Forelimb muscle (tissue), 1 donor: ENCODE measurements at regions not wholly inside any gene's neighbourhood (a gene's known extent, or its start where the extent isn't known, plus 50 kb on each side); places are given as distances from the start of the nearest gene placed in this dataset.
"Not testable (repeated sequence)": the region's sequence is repeated elsewhere in the genome, so short reads cannot be mapped to it uniquely, and the experiment has no call there.

Experiments
- DNase-seq: peaks from one replicate; pipeline ENCODE4 v3.0.0-alpha.2; 2013; ENCODE audit warnings: low read depth

DNA sequence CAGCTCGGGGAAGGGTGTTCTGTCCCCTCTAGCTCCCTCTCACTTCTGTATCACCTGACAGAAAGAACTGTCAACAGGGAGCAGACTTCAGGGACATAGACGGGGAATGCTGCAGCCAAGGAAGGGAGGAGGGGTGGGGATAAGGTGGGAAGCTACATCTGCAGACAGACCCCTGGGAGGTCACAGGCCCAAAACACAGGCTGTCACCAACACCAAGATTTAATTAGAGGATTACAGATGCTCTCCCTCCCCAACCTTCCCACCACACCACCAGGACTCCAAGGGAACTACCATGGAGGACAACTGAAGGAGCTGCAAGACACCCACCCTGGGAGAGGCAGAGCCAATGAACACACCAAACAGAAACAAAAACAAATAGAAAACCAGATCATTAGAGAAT lies 425.2 kb upstream of the VSTM2A start:
- DNase-seq, result no peak

DNA sequence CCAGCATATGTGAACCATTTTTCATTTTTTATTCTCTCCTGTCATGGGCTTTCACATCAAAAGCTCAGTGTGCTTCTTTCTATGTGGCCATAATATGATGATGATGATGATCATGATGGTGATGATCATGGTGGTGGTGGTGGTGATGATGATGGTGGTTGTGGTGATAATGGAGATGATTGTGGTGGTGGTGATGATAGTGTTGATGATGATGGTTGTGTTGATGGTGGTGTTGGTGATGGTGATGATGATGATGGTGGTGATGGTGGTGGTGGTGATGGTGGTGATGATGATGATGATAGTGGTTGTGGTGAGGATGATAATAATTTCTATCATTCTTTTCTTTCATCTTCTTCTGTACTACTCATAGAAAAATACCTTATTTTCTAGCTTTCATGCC lies 413.1 kb upstream of the VSTM2A start:
- no peak for DNase-seq

DNA sequence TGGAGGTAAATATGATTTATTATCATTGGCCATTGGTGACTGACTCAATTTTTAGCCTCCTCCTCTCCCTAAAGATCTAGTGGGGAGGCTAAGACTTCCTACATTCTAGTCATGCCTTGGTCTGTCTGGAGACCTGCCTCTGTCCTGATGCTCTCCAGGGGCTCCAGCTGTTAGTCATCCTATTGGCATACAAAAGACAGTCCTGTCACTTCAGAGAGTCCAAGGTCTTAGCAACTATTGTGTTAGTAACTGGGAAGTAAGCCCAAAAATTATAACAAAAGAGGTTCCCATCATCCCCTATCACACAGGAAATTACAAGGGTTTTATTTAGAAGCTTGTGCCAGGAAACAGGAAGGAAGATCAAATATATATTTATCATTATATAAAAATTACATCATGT lies 400.6 kb upstream of the VSTM2A start:
- DNase-seq, result no peak

DNA sequence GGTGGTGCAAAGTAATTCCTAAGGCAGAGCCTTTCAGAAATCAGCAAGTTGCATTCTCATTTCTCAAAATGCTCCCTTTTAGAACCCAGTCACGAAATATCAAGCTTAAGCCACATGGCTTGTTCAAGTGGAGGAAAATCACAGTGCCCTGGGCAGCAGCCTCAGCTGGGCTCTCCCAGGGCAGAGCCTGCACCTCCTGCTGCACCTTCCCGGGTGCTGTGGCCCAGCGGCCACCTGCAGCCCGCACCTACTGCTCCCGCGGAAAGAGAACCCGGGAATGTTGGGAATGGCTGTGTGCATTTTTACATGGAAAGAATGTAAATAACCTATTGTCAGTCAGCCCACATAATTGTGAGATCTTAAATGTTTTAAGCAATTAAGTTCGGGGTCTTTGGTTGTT lies 396.5 kb upstream of the VSTM2A start:
- no peak for DNase-seq

DNA sequence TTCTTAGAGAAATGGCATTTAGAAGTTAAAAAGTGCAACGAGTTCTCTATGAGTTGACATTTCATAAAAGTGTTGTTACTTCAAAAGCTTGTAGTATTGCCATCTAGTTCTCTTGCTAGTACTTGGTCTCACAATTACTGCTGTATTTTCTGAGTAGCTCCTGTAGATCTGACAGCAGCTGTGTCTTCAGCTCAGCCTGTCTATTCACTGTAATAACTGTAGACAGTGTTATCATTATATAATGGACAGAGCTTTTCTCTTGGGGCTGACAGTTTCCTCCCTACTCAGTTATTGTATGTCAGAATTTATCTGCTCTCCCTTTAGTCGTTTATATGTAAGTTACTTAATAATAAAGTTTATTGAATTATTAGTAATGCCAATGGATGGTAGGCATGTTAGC lies 388.7 kb upstream of the VSTM2A start:
- DNase-seq, result no peak

DNA sequence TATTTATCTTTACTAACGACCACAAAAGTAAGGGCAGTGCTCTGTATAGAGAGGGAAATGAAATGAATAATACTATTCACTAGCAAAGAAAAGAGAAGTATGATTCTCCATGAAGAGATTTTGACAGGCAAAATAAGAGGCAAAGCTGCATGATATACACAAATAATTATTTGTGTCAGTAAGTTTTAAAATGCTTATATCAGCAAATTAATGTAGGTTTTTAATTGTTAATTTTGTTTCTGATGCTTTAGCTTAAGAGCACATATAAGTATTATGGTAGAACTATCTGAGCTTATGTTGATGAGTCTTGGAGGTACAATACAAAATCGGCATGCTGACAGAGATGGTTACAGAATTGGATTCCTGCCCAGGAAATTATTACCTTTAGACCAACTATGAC lies 383.1 kb upstream of the VSTM2A start:
- no peak for DNase-seq

DNA sequence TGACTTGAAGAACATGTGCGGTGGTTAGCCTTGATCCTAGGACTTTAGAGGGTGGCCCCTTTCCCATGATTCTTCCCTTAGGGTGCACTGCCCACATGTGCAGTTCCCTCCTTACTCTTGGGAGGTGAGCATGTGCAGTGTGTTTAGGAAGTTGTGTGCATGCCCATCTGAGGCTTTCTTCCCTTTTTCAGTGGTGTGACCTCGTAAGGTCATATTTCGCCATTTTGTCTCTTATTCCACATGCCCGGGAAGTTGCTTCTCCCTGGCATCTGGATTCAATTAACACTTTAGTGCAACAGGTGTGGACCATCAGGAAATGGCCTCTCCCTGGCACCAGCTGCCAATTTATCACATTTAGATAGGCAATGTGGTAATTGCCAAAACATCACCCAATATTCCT lies 380.6 kb upstream of the VSTM2A start:
- no peak for DNase-seq

DNA sequence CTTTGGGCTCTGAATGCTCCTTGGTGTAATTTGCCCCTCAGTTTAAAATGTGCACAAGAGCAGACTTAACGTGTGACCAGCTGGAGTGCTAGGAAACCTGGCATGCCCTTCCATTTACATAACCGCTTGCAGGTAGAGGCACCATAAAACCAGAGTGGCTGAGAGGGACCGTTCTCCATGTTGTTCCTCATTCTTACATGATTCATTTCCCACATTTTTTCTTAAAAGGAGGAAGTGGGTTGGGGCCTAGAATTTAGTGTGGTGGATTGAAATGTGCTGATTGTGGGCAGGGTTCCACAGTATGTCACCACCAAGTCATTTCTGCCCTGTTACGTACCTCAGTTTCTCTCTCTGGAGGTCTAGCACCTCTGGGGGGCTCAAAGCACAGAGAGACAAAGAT lies 375.8 kb upstream of the VSTM2A start:
- no peak for DNase-seq

DNA sequence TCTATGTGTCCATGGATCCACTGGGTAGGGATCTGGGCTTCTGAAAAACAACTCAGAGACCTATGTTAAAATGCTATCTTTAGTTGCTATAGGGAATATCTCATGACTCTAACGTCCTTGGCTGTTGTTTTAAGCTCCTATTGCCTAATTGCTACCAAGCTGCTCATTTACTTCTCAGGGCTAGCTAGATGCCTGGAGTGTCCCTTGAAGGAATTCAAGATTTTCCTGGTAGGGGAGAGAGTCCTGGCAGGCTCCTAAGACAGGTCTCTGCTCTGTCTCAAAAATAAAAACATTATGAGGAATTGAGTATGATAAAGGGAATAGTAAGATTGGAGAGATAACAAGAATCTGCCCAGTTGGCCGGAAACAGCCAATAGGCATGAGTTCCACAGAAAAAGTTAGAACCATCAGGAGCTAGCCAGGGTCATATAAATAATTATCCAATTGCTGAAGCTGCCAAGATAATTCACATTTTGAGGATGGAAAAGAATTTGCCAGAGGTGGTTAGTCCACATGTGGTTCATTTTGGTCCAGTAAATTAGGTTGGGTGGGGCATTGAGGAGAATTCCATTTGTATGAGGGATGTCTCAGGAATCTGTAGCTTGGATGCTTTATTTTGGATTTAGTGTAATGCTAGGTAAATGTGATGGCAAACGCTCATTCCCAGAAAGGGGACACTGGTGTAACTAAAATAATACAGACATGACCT lies 362.7 kb upstream of the VSTM2A start:
- no peak for DNase-seq

DNA sequence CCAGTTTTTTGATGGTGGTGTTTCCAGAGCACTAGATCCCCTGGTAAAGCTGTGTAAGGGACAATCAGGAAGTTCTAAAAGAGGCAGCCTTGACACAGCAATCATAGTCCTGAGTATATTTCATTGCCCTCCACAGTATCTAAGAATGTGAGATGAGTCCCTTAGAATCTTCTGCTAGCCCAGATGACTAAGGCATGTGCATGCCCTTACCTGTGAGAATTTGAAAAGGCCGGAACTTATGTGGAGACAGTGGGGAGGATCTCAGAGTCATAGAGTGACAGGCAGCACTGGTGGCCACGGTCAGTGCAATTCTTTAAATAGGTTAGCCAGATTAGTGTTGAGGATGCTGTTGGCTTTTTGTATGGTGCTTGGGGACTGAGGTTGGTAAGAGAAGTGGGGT lies 361.4 kb upstream of the VSTM2A start:
- no peak for DNase-seq

DNA sequence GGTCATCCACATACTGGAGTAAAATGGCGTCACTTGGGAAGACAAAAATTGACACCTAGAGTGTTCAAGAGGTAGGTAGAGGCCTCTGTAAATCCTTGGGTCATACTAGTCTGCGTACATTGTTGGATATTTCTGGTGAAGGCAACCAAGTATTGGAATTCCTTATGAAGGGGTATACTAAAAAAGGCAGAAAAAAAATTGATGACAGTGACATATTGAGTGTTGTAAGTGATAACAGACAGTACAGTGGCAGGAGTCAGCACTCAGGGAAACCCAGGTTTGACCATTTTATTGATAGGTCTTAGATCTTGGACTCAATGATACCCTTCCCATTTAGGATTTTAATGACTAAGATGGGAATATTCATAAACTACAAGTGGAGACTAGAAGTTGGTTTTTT lies 359.1 kb upstream of the VSTM2A start:
- DNase-seq, result no peak

DNA sequence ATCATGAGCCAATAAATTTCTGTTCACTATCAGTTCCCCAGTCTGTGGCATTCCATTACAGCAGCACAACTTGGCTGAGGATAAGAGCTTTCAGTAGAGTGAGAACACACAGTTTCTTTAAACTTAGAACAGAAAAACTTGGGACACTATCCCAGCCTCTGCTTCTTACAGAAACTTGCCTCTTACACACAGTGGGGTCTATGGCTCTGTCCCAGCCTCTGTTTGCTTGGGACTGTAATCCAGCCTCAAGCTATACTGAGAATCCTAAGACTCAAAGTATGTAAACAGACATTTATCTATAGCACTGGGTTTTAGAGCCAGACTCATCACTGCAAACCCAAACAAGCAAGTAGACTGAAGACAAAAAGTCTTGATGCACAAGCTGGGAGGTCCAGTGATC lies 355.8 kb upstream of the VSTM2A start:
- no peak for DNase-seq

DNA sequence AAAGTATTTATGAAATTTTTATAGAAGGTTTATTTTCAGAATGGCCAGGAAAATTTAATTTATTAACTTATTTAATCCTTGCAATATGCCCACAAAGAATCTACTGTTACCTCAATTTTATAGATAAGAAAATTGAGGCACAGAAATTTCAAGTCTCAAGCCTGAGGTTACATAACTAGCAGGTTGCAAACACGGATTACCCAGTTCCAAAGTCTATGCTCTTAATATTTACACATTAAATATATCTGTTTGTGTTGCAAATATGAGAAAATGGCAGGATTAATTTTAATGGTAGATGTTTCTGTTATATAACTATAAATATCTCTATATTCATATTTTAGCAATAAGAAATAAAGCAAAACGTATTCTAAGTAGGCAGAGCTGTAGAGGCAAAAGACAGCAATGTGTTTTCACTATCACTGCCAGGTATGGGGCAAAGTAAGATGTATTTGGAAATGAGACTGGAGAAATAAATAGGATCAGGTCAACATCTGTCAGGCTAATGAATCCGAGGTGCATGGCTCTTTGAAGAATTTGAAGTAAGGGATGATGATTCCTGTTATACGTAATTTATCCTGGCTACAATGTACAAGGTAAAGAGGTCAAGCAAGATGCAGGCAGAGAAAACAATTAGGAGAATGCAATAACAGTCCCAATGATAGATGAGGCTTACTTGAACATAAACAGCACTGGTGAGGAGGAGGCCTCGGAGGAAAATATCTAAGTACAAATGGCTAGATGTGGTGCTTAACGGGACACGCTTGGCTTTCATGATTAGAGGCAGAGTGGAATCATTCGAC lies 354.1 kb upstream of the VSTM2A start:
- no peak for DNase-seq

DNA sequence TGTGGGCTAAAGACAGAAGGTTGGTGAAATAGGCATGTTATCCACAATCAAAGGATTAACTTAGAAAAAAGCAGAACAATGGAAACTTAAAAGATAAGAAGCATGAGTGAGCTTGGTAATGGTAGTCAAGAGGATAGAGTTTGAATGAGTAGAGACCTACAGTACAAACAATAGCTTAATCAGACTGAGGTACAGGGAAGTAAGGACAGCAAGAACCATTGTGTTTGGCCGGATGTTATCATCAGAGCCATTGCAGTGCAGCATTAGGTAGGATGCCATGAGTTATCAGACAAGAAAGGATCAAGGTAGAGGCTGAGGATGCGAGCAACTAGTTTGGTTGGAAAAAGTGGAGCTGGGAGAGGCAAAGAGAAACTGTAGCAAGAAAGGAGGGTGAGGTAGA lies 353.3 kb upstream of the VSTM2A start:
- no peak for DNase-seq

DNA sequence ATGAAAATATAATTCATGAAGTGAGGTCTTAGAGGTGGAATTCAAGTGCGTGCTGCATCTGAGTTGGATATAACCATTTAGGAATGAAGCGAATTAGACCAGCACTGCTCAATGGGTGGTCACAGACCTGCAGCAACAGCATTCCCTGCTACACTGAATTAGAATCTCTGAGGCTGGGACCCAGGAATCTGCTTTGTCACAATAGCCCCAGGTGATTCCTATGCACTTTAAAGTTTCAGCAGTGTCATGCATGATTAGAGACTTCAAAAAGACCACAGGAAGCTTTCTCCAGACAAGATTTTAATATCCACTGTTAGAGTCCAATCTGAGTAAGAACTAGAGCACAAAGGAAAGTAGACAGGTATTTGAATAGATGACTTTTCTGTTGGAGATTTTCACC lies 352.8 kb upstream of the VSTM2A start:
- DNase-seq, result no peak

DNA sequence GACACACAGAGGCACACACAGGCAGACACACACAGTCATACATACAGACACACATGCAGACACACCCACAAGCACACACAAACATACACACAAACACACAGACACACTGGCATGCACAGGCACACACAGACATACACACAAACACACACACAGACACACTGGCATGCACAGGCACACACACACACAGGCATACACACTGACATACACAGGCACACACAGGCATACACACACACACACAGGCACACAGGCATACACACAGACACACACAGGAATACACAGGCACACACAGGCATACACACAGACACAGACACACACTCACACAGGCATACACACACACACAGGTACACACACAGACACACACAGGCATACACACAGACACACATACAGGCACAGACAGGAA lies 340.7 kb upstream of the VSTM2A start:
- no peak for DNase-seq

DNA sequence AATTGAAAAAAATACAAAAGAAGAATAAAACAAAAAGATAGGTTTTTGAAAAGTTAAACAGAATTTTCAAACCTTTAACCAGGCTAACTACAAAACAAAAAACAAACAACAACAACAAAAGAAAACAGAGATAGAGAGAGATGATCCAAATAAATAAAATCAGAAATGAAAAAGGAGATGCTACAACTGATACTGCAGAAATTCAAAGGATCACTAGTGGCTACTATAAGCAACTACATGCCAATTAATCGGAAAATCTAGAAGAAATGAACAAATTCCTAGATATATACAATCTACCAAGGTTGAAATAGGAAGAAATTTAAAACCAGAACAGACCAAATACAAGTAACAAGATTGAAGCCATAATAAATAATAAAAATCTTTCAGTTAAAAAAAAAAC lies 326.8 kb upstream of the VSTM2A start:
- no peak for DNase-seq

DNA sequence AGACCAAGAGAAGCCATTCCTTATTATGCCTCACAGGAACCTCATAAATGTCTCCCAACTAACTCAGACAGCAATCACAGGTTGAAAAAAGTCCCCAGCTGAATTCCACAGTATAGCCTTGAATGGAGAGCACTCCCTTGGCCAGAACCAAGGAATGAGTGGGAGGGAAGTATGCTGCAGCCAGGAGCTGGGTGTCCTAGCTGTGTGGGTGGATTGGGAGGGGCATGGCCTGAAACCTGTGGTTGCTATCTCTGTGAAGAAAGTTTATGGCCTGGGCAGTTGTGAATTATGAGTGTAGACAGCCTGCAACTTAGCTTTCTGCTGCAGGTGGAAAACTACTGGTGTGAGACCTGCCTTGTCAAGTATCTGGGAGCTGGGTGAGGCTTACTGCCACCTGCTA lies 316.1 kb upstream of the VSTM2A start:
- not testable (repeated sequence) for DNase-seq

DNA sequence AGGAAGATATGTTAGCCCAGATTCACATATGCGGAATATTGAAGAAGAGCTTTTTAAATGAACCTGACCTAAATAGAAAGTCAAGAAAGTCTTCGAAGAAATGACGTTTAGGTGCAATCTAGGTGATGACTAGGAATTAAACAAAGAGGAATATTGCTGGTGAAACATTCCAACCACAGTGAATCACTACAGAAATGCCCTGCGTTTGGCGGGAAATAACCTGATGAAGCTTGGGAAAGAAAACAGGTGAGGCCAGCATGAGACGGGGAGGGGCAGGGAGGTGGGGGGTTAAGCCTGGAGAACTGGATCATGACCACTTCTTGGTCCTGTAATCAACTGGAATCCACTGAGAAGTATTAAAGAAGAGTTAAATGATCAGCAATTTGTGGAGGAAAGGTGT lies 299.4 kb upstream of the VSTM2A start:
- no peak for DNase-seq

DNA sequence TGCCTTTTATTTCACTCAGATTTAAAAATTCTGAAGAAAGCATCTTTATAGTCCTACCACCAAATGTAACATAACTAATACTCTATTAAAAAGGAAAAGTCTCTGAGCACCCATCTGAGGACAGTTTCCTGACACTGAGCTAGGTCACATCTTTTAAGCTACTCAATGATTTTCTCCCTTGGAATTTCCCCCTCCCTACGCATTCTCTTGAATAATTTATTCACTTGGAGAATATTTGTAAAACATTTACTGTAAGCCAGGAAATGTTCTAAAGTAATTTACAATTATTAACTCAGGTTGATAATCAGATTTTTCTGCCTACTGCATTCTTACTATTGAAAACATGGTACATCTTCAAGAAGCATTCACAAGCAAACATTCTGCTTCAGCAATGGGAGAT lies 297.2 kb upstream of the VSTM2A start:
- no peak for DNase-seq

DNA sequence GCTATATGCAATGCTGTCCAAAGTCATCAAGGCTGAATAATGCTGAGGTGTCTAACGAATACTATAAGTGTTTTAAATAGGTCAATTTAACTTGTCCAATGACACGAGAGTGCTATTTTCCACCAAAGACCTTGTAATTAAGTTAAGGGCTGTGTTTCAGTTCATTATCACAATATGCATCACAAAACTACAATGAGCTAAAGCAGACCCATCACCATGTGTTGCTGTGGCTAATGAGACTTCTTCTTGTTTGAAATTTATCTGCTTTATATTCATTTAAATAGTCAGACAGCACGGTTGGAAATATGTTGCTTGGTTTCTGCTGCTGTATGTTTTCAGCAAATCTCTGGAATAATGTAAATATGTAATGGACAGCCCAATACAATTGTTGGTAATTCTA lies 292.5 kb upstream of the VSTM2A start:
- DNase-seq, result no peak

DNA sequence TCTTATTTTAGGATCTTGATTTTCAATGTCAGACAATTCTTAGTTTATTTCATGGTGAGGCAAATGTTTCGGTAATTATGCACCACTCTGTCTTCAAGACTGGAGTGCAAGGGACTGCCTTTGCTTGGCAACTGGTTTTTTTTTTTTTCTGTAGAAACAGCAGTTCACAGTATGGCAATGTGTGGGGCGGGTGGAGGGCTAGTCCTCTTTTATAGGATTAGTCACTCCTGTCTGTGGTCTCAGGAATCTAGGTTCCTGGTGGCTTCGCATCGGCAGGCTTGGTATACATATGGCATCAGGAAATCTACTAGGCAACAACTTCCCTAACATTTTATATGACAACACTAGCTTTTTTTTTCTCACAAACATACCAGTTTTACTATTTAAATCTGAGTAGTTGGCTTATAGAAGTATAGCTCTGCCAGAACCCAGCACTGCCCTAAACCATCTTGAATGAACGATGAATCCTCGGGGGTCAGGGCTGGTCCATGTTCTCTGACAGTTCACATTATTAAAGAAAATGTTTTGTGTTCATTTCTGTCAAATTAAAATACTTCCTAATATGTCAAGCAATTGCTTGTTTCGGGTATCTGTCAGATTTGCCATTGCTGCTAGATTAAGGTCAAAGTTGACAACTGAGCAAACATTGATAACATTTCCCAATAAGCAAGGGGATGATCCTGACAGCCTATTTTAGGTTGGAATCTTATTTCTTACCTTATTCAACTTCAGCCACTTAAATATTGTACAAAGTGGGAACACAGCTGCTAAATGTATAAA lies 289.7 kb upstream of the VSTM2A start:
- no peak for DNase-seq

DNA sequence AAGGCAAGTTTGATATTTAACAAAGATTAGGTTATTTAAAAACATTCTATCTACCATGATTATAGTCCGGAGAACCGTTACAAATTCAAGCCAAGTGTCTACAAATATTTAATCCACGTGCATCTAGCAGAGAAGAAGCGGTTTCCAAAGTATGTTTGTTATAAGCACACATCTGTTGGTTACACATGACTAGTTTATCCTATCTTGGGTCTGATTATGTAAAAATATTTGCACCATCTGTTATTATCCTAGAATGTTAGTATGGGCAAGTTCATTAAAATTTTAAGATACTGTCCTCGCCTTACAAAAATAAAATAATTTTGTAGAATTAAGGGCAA lies 289.2 kb upstream of the VSTM2A start:
- DNase-seq, result no peak
